ENCODE measurements at regions not wholly inside any gene's neighbourhood (a gene's known extent, or its start where the extent isn't known, plus 50 kb on each side); places are given as distances from the start of the nearest gene placed in this dataset.
A peak's percentile ranks its signal among the peaks of the same experiment; 100 is the strongest.

DNA sequence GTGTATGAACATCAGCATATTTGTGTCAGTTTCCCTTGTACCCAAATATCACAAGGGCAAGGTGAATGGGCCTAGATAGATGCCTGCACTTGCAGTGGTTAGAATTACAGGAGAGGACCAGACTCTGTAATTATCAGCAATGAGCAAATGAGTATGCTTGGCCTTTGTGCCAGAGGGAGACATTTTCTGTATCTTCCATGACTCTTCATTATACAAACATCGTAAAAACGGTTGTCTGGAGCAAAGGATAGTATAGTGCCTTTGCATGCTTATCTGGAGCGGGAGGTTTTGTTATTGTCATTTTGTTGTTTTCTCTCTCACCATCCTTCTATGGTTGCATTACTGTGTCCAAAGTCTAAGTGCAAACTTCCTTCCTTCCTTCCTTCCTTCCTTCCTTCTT lies 1568.5 kb upstream of the NUDT12 start:
- in situ Hi-C loops (cut with HindIII; ENCODE audit: low sequenced_read_pairs) = no loop called here
- TF ChIP-seq, protein P1, sequence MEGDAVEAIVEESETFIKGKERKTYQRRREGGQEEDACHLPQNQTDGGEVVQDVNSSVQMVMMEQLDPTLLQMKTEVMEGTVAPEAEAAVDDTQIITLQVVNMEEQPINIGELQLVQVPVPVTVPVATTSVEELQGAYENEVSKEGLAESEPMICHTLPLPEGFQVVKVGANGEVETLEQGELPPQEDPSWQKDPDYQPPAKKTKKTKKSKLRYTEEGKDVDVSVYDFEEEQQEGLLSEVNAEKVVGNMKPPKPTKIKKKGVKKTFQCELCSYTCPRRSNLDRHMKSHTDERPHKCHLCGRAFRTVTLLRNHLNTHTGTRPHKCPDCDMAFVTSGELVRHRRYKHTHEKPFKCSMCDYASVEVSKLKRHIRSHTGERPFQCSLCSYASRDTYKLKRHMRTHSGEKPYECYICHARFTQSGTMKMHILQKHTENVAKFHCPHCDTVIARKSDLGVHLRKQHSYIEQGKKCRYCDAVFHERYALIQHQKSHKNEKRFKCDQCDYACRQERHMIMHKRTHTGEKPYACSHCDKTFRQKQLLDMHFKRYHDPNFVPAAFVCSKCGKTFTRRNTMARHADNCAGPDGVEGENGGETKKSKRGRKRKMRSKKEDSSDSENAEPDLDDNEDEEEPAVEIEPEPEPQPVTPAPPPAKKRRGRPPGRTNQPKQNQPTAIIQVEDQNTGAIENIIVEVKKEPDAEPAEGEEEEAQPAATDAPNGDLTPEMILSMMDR (IDR thresholded peaks at IDR 0.05; ENCODE audit: low read depth, low read length) = no peak
- no peak for DNase-seq (ENCODE audit: low read depth, low spot score)
- no peak overlapping the region for H3K4me3 ChIP-seq (ENCODE audit: low read depth, low read length)

DNA sequence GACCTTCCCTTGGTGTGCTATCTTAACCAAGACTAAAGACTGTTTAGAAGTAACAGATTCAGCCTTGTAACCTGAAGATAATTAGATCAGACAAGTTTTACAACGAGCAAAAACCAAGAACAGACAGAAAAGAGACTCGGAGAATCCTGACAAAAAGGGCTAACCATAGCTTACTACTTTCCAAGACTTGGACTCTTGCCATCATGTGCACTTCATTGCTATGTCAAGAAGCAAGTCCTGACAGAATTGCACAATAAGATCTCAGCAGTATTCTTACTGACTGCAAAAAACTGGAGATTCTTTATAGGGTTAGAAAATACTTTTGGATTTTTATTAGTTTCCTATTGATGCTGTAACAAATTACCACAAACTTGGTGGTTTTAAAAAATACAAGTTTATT lies 1539.0 kb upstream of the NUDT12 start:
- TF ChIP-seq, protein P1 (IDR thresholded peaks at IDR 0.05; ENCODE audit: low read depth, low read length) = no peak
- DNase-seq (ENCODE audit: low read depth, low spot score) = peak; percentile 25
- in situ Hi-C loops (cut with HindIII; ENCODE audit: low sequenced_read_pairs) = no loop called here
- H3K4me3 ChIP-seq (ENCODE audit: low read depth, low read length) = no peak overlapping the region

DNA sequence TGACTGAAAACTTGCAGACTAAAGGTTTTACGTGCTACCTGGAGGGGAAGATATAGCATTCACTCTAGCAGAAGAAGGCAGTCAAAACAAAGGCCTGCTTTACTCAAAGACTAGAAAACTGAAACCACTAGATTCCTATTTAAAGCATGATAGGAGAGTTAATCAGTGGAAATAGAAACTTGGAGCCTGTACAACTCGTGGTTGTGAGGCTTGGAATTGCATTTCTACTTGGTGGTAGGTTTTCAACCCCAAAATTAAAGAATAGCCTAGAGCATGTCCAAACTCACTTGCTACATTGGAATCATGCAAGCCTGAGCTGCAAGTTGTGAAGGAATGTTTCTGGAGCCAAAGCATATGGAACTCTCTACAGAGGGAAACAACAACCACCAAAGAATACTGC lies 1526.4 kb upstream of the NUDT12 start:
- no peak overlapping the region for H3K4me3 ChIP-seq (ENCODE audit: low read depth, low read length)
- DNase-seq (ENCODE audit: low read depth, low spot score) = peak; percentile 13
- in situ Hi-C loops (cut with HindIII; ENCODE audit: low sequenced_read_pairs) = no loop called here
- TF ChIP-seq, protein P1 (IDR thresholded peaks at IDR 0.05; ENCODE audit: low read depth, low read length) = no peak

DNA sequence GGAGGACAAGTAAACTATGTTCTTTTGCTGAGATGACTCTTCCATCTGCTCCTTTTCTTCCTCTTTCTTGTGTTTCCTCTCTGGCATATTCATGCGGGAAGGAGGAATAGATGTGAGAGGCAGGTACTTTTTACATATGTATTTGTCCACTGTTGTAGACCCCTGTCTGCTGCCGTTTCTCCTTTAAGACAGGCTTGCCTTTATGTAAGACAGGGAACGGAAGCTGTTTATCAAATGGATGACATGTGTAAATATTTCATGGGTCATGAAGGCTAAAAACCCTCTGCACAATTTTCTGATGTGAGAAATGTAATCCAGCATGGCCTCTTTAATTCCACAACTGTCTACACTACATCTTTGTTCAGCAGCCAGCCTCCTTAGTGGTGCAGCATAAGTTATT lies 1525.5 kb upstream of the NUDT12 start:
- in situ Hi-C loops (cut with HindIII; ENCODE audit: low sequenced_read_pairs) = no loop called here

DNA sequence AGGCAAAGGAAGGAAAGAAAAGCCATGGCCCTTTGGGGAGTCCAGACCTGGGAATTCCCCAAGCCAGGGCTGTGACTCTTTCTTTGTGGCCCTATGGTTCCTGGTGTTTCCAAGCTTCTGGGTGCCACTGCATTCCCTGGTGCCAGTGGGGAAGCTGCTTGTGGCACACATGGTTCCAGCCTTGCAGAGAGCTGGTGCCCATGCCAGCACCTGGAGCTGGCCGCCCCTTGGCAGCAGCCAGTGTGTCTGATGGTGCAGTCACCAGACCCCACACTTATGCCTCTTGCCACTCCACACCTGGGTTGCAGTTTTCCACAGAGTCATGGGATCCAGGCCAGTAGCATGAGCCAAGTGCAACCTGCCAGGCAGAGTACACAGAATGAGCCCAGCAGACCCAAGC lies 1495.3 kb upstream of the NUDT12 start:
- in situ Hi-C loops (cut with HindIII; ENCODE audit: low sequenced_read_pairs) = no loop called here
- DNase-seq (ENCODE audit: low read depth, low spot score) = no peak
- no peak overlapping the region for H3K4me3 ChIP-seq (ENCODE audit: low read depth, low read length)
- TF ChIP-seq, protein P1 (IDR thresholded peaks at IDR 0.05; ENCODE audit: low read depth, low read length) = no peak

More for the DNA sequence above, 1525.5 kb upstream of the NUDT12 start:
- TF ChIP-seq, protein P1 (IDR thresholded peaks at IDR 0.05; ENCODE audit: low read depth, low read length) = no peak
- no peak overlapping the region for H3K4me3 ChIP-seq (ENCODE audit: low read depth, low read length)
- DNase-seq (ENCODE audit: low read depth, low spot score) = no peak

DNA sequence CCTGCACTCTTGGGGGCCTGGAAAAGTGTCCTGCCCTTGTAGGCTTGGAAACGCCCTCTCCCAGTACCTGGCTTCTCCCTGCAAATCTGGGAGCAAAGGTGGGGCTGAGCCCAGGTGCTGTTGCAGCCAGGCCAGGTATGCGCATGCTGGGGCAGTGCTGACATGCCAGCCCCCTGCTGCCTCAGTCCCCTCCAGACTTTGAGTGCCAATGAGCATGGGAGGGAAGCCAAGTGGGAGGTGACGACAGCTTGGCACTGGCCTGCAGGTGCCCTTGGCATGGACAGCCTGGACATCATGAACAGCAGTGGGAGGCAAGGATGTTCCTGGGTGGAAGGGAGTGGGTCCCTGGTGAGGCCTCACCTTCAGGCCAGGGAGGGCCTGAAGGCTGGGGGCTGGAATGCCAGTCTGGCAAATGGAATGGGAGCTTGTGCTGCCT lies 1494.4 kb upstream of the NUDT12 start:
- DNase-seq (ENCODE audit: low read depth, low spot score) = no peak
- TF ChIP-seq, protein P1 (IDR thresholded peaks at IDR 0.05; ENCODE audit: low read depth, low read length) = no peak
- in situ Hi-C loops (cut with HindIII; ENCODE audit: low sequenced_read_pairs) = no loop called here
- no peak overlapping the region for H3K4me3 ChIP-seq (ENCODE audit: low read depth, low read length)

DNA sequence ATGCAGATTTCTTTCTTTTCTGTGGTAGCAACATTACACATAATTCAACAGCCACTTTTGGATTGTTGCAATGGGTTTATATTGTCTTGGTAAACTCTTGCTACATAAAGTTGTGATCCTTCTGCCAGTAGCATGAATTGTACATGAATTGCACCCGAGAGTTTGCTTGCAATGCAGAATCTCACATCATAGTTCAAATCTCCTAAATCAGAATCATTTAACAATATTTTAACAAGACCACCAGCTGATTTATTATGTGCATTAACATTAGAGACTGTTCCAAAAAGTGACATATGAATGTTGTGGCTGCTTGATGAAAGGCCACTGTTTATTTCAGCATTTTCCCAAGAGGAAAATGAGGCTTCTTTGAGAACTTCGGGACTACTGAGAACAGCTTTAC lies 1491.8 kb upstream of the NUDT12 start:
- H3K4me3 ChIP-seq (ENCODE audit: low read depth, low read length) = no peak overlapping the region
- TF ChIP-seq, protein P1 (IDR thresholded peaks at IDR 0.05; ENCODE audit: low read depth, low read length) = no peak
- in situ Hi-C loops (cut with HindIII; ENCODE audit: low sequenced_read_pairs) = no loop called here
- DNase-seq (ENCODE audit: low read depth, low spot score) = no peak
